GM12891 (cell line): ENCODE measurements at regions not wholly inside any gene's neighbourhood (a gene's known extent, or its start where the extent isn't known, plus 50 kb on each side); places are given as distances from the start of the nearest gene placed in this dataset.

Source experiments
- PAX5 ChIP-seq: IDR thresholded peaks from 2 replicates; pipeline ENCODE4 v1.6.1; 2011; ENCODE audit warnings: low read length, moderate library complexity, mild to moderate bottlenecking; ENCODE audit not compliant: insufficient read depth, severe bottlenecking
- POLR2A ChIP-seq: IDR thresholded peaks from 2 replicates; pipeline ENCODE4 v1.6.1; 2011; ENCODE audit warnings: low read depth, low read length, control low read depth
- POLR2AphosphoS5 ChIP-seq: IDR thresholded peaks from 2 replicates; pipeline ENCODE4 v1.6.1; 2011; ENCODE audit warnings: low read depth, low read length, control low read depth
- TAF1 ChIP-seq: IDR thresholded peaks from 2 replicates; pipeline ENCODE4 v1.6.1; 2011; ENCODE audit warnings: low read depth, low read length, control low read depth

DNA sequence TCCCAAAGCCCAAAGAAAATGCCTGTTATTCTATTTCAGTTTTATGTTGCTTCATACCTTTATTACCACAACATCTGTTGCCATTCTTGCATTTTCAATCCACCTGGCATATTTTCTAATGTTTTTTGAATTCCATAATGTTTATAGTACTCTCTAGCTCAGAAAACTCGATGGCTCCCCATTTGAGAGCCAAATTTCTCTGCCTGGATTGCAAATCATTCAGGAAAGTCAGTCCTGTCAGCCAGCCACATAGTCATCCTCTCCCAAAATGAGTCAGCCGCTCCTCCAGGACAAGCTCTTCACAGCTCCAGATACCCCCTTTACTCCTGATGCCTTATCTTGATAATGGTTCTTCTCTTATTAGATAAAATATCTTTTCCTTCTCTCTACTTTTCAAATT is 78.2 kb upstream of the ADCY2 start:
- no peak for TF ChIP-seq POLR2A
- no peak for TF ChIP-seq PAX5
- TF ChIP-seq TAF1: no peak
- no peak for TF ChIP-seq POLR2AphosphoS5
